ENCODE measurements at regions not wholly inside any gene's neighbourhood (a gene's known extent, or its start where the extent isn't known, plus 50 kb on each side); places are given as distances from the start of the nearest gene placed in this dataset.

DNA sequence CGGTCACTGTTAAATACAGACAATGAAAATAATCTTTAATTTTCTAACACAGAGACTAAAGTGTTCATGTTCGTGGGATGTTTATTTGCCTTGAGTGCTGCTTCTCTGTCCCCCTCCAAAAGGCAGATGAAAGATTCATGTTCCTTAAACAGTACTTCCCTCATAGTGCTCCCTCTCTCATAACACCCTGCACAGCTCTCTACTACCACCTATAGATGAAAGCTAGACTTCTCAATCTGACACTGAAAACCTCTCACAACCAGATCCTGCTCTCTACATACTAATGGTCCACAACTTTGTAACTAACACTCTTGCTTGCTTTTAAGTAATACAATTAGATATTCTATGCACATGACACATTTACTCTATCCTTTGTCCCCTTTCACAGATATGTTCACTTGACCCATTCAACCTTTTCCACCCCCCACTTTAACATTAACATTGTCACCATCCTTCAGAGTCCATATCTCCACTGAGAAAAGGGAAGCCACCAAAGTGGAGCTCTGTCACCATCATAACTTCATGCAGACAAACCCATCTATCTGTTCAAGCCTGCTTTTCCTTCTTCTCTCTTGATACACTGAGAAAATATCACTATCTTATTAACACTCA, 266.4 kb upstream of the USP15 start:
- TF ChIP-seq, protein P1, sequence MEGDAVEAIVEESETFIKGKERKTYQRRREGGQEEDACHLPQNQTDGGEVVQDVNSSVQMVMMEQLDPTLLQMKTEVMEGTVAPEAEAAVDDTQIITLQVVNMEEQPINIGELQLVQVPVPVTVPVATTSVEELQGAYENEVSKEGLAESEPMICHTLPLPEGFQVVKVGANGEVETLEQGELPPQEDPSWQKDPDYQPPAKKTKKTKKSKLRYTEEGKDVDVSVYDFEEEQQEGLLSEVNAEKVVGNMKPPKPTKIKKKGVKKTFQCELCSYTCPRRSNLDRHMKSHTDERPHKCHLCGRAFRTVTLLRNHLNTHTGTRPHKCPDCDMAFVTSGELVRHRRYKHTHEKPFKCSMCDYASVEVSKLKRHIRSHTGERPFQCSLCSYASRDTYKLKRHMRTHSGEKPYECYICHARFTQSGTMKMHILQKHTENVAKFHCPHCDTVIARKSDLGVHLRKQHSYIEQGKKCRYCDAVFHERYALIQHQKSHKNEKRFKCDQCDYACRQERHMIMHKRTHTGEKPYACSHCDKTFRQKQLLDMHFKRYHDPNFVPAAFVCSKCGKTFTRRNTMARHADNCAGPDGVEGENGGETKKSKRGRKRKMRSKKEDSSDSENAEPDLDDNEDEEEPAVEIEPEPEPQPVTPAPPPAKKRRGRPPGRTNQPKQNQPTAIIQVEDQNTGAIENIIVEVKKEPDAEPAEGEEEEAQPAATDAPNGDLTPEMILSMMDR (conservative IDR thresholded peaks at IDR 0.05 in 1 of 2, IDR thresholded peaks at IDR 0.05 in 1 of 2; ENCODE audit: extremely low read depth in 1 of 2, insufficient read depth in 1 of 2, low read depth in 1 of 2, low read length in 2 of 2), result peak; percentile 73 to 88
- TF ChIP-seq EZH2 (IDR thresholded peaks at IDR 0.05; ENCODE audit: borderline replicate concordance, low read length), result no peak

Measured in mammary epithelial cell (primary cell).